ENCODE measurements at regions not wholly inside any gene's neighbourhood (a gene's known extent, or its start where the extent isn't known, plus 50 kb on each side); places are given as distances from the start of the nearest gene placed in this dataset.

DNA sequence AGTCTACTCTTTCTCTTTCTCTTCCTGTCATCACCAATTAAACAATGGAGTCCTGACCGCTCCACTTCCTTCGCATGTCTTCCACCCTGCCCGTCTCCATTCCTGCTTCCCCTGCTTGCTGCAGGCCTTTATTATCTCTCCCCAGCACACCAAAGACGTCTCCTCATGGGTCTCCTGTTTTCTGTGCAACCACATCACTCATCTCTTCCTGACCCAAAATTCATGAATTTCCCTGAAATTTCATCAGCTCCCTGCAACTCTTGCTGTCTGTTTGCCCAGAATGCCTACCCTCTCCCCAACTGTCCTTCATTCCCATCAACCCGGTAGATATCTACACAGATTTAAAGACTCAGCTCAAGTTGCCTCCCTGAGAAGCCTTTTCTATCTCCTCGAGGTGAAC lies 76.7 kb upstream of the ALOX12 start:
- peaks cover 0 to 2% (median 0%) of the 10 kb centered on the region in 4 donors for H3K4me1 ChIP-seq
- no peak overlapping the region for H3K4me3 ChIP-seq
- H3K36me3 ChIP-seq = no peaks in the 10 kb centered on the region
- TF ChIP-seq CTCF (IDR thresholded peaks at IDR 0.05) = no peak
- no peak for TF ChIP-seq POLR2A (IDR thresholded peaks at IDR 0.05)
- H3K27me3 ChIP-seq = no peaks in the 10 kb centered on the region
- no peaks in the 10 kb centered on the region for H3K9me3 ChIP-seq
- no peak for DNase-seq
- H3K27ac ChIP-seq = no peak overlapping the region

DNA sequence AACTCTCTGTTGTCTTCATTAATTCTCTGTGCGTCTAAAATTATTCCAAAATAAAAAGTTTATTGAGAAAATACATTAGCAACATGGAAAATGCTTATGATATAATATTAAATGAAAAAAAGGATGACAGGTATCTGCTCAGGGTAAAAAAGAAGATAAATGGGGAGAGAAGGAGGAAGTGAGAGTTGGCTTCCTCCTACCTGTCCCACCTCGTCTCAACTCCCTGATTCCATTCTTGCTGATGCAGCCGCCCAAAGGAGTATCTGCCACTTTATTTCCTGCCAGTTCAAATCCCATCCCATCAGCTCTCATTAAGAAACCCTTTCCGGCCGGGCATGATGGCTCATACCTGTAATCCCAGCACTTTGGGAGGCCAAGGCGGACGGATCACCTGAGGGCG lies 72.5 kb upstream of the ALOX12 start:
- no peak overlapping the region for H3K27ac ChIP-seq
- no peaks in the 10 kb centered on the region for H3K36me3 ChIP-seq
- H3K27me3 ChIP-seq = no peaks in the 10 kb centered on the region
- no peak for TF ChIP-seq POLR2A (IDR thresholded peaks at IDR 0.05)
- no peak for TF ChIP-seq CTCF (IDR thresholded peaks at IDR 0.05)
- H3K4me1 ChIP-seq = no peaks in the 10 kb centered on the region
- no peak overlapping the region for H3K4me3 ChIP-seq
- no peaks in the 10 kb centered on the region for H3K9me3 ChIP-seq
- DNase-seq = no peak

GRCh38 chr17:6924208-6924607 lies 71.6 kb upstream of the ALOX12 start:
- Histone ChIP-seq H3K27me3 (no peaks in the 10 kb centered on the region), H3K4me3 (no peak overlapping the region), H3K4me1 (no peaks in the 10 kb centered on the region), H3K36me3 (no peaks in the 10 kb centered on the region), H3K9me3 (no peaks in the 10 kb centered on the region), H3K27ac (no peak overlapping the region)
- TF ChIP-seq POLR2A (IDR thresholded peaks at IDR 0.05) = no peak
- no peak for TF ChIP-seq CTCF (IDR thresholded peaks at IDR 0.05)
- DNase-seq = no peak

- no peak for DNase-seq
- Histone ChIP-seq H3K4me1 (no peaks in the 10 kb centered on the region), H3K4me3 (no peak overlapping the region), H3K27me3 (no peaks in the 10 kb centered on the region), H3K27ac (no peak overlapping the region), H3K36me3 (no peaks in the 10 kb centered on the region), H3K9me3 (no peaks in the 10 kb centered on the region)
- no peak for TF ChIP-seq CTCF (IDR thresholded peaks at IDR 0.05)
- no peak for TF ChIP-seq POLR2A (IDR thresholded peaks at IDR 0.05)
Measured at GRCh38 chr17:6926667-6927066, 69.2 kb upstream of the ALOX12 start.

DNA sequence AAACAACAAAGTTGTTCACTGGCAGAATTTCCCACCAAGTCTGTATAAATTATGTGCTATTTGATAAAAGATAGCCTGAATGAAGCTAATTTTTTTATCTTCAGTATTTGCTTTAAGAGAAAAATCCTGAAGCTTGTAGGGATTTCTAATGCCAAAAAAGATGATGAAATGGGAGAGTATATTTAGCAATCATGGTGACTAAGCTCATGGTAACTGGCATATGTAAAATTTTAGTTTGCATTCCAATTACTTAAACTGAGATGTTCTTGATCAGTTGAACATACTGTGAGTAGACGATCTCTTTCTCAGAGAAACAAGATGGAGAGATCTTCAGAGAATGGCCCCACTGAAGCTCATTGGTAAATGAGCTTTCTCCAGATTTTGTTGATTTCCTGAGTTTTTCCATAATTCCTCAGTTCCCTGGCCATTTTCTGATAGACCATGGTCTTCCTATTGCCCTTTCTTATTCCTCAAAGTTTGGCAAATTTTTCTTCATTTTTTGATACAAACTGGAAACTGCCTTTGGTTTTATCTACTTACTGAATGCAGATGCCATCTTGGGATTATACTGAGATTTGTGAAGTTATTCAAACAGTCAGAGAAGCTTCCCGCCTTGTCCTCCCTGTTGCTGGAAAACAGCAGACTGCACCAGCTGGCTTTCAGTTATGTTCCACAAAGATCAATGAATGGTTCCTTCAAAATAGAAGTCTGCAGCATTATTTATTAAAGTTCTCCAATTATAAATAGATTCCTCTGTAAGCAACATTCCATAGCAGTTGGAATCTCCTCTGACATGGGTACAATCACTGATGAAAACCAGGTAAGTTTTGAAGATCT lies 68.3 kb upstream of the ALOX12 start:
- no peak for DNase-seq
- H3K4me3 ChIP-seq = no peak overlapping the region
- no peaks in the 10 kb centered on the region for H3K27me3 ChIP-seq
- TF ChIP-seq CTCF (IDR thresholded peaks at IDR 0.05) = no peak
- TF ChIP-seq POLR2A (IDR thresholded peaks at IDR 0.05) = no peak
- H3K27ac ChIP-seq = no peak overlapping the region
- no peaks in the 10 kb centered on the region for H3K4me1 ChIP-seq
- H3K9me3 ChIP-seq = no peaks in the 10 kb centered on the region
- no peaks in the 10 kb centered on the region for H3K36me3 ChIP-seq

All from Peyer's patch (tissue), 4 donors.